ENCODE measurements at regions not wholly inside any gene's neighbourhood (a gene's known extent, or its start where the extent isn't known, plus 50 kb on each side); places are given as distances from the start of the nearest gene placed in this dataset.

- no peak overlapping the region for H3K27ac ChIP-seq
- TF ChIP-seq CTCF (conservative IDR thresholded peaks at IDR 0.05) = no peak
These were observed 724.6 kb upstream of the SORCS1 start for GRCh38 chr10:107889105-107889504.

GRCh38 chr10:107880185-107880584 is 715.7 kb upstream of the SORCS1 start:
- TF ChIP-seq CTCF (conservative IDR thresholded peaks at IDR 0.05) = no peak
- H3K27ac ChIP-seq = no peak overlapping the region

- TF ChIP-seq CTCF (conservative IDR thresholded peaks at IDR 0.05) = no peak
- no peak overlapping the region for H3K27ac ChIP-seq
These were observed 708.5 kb upstream of the SORCS1 start for GRCh38 chr10:107873007-107873406.

- H3K27ac ChIP-seq = no peak overlapping the region
- no peak for TF ChIP-seq CTCF (conservative IDR thresholded peaks at IDR 0.05)
These were observed 701.2 kb upstream of the SORCS1 start for GRCh38 chr10:107865691-107866090.

GRCh38 chr10:107859065-107859464 is 694.6 kb upstream of the SORCS1 start:
- TF ChIP-seq CTCF (conservative IDR thresholded peaks at IDR 0.05) = no peak

GRCh38 chr10:107856047-107856315 is 691.5 kb upstream of the SORCS1 start:
- TF ChIP-seq CTCF (conservative IDR thresholded peaks at IDR 0.05) = no peak
- H3K27ac ChIP-seq = no peak overlapping the region

More at GRCh38 chr10:107859065-107859464, 694.6 kb upstream of the SORCS1 start:
- H3K27ac ChIP-seq = no peak overlapping the region

- no peak for TF ChIP-seq CTCF (conservative IDR thresholded peaks at IDR 0.05)
These were observed 691.0 kb upstream of the SORCS1 start for GRCh38 chr10:107855301-107856046.

More at GRCh38 chr10:107855301-107856046, 691.0 kb upstream of the SORCS1 start:
- H3K27ac ChIP-seq = no peak overlapping the region

All from VCaP (cell line).